ENCODE measurements at regions not wholly inside any gene's neighbourhood (a gene's known extent, or its start where the extent isn't known, plus 50 kb on each side); places are given as distances from the start of the nearest gene placed in this dataset.

DNA sequence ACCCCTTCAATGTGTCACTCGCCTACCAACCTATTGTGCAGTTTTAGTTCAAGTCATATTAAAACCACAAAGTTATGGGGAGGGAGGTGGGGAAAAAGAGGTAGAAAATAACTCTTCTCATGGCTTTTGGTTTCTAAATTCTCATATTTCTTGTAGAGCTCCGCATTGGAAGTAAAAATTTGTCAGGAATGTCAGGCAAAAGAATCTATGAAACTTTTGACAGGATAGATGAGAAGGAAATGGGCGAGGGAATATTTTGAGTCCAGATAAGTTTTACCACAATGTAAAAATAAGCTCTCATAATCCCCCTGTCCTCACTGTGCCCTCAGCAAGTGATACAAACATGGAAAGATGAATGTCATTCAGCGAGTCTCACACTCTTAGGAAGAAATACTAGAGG is 270.4 kb downstream of the DLEU7 start:
- TF ChIP-seq GATA3 (IDR thresholded peaks at IDR 0.05; ENCODE audit: low read depth, low read length) (no peak), GATA2 (IDR thresholded peaks at IDR 0.05; ENCODE audit: low read depth, low read length) (no peak)

GRCh38 chr13:50574731-50575130 is 268.8 kb downstream of the DLEU7 start:
- TF ChIP-seq GATA3 (IDR thresholded peaks at IDR 0.05; ENCODE audit: low read depth, low read length) (no peak), GATA2 (IDR thresholded peaks at IDR 0.05; ENCODE audit: low read depth, low read length) (no peak)

- no peak for TF ChIP-seq GATA2 (IDR thresholded peaks at IDR 0.05; ENCODE audit: low read depth, low read length)
Measured at GRCh38 chr13:50575138-50575537, 268.4 kb downstream of the DLEU7 start.

DNA sequence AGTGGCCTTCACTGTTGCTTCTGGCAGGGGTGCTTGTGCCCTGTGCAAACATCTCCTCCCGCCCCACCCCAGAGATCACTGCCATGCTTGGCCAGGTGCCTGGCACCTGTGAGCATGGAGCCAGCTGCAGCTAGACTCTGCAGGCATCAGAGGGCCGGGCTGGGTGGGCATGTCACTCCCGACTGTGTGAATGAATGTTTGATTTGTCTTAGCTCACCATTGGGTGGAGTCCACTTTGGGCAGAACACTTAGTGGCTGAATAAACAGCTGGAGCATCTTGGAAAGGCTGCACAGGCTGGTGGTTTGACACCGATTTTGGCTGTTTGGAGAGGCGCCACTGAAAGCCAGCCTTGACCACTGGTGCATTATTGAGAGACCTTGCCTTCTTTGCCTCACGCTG is 267.3 kb downstream of the DLEU7 start:
- TF ChIP-seq GATA2 (IDR thresholded peaks at IDR 0.05; ENCODE audit: low read depth, low read length), result no peak
- TF ChIP-seq GATA3 (IDR thresholded peaks at IDR 0.05; ENCODE audit: low read depth, low read length), result no peak

DNA sequence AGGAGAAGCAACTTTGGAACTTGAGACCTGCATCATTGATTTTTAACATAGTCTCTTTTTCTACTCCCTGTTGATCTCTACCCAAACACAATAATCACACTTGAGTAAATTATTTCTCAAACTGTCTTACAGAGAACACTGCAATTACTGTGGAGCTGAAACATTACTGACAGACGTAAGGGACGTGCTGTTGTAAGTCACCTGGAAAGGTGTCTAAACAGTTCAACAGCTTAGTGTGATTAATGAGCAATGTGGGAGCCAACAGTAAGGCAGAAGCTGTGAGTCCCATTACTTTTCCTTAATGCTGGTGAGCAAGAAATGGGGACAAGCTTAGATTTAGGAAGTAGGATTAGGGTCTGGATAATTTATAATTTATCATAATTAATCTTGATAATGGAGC is 265.7 kb downstream of the DLEU7 start:
- no peak for TF ChIP-seq GATA2 (IDR thresholded peaks at IDR 0.05; ENCODE audit: low read depth, low read length)
- no peak for TF ChIP-seq GATA3 (IDR thresholded peaks at IDR 0.05; ENCODE audit: low read depth, low read length)

GRCh38 chr13:50580684-50581305 is 262.7 kb downstream of the DLEU7 start:
- TF ChIP-seq GATA2 (IDR thresholded peaks at IDR 0.05; ENCODE audit: low read depth, low read length) (no peak), GATA3 (IDR thresholded peaks at IDR 0.05; ENCODE audit: low read depth, low read length) (no peak)

- no peak for TF ChIP-seq GATA2 (IDR thresholded peaks at IDR 0.05; ENCODE audit: low read depth, low read length)
- TF ChIP-seq GATA3 (IDR thresholded peaks at IDR 0.05; ENCODE audit: low read depth, low read length), result no peak
Measured at GRCh38 chr13:50581586-50582196, 261.8 kb downstream of the DLEU7 start.

DNA sequence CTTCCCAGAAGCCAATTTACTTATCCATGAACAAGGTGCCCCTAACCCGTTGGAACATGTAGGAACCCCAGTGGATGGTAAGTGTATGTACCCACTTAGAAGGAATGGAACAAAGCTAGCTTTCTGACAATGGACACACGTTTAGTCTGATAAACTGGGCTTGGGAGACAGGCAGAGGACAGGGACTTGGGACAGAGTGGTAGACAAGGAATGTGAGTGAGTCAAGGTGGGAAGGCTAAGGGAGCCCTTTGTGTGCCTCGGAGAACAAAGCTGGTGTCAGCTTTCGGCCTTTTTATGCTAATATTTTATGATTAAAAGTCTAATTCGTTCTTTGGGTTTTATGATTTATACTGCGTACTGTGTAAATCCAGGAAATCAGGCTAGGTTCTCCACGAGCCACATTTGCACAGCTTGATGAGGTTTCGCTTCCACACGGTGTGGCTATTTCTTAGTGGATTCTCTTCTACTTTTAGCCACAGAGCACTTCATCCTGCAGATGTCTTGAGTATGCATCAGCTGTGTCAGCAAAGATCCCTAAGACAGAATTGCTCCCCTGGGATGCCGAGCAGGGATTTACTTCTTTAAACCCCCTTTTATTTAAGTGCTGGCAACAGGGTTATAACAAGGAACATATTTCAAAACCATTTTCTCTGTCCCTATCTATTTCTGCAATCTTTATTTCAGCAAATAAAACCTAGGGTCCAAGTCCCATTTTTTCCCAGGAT is 258.5 kb downstream of the DLEU7 start:
- TF ChIP-seq GATA2 (IDR thresholded peaks at IDR 0.05; ENCODE audit: low read depth, low read length) (no peak), GATA3 (IDR thresholded peaks at IDR 0.05; ENCODE audit: low read depth, low read length) (no peak)

GRCh38 chr13:50585674-50586413 is 257.6 kb downstream of the DLEU7 start:
- TF ChIP-seq GATA2 (IDR thresholded peaks at IDR 0.05; ENCODE audit: low read depth, low read length) (no peak), GATA3 (IDR thresholded peaks at IDR 0.05; ENCODE audit: low read depth, low read length) (no peak)

DNA sequence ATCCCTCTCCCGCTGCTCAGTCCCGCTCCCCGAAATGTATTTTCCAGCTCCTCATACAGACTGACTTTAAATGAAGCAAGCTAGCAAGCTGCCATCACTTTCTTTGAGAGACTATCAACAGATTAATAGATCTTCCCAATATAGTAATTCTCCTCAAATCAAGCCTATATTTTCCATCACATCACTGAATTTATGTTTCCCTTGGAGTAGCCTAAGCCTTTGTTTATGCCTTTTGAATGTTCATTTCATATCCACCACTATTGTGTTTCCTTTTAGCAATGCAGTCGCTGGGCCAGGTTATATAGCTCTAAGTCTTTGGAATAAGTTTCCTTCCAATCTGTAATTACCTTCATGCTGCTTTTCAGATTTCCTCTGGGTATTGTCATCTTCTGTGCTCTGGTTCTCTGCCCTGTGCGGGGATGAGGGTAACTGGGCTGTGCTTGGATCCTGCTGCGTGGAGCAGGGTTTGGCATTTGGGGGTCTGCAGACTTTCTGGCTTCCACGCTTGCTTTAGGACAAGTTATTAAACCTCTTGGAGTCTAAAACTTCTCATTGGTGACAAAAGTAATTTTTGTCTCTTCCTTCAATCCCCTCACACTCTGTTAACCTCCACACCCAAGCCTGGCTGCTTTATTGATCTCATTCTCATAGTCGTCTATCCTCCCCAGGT is 256.9 kb downstream of the DLEU7 start:
- TF ChIP-seq GATA3 (IDR thresholded peaks at IDR 0.05; ENCODE audit: low read depth, low read length) (no peak), GATA2 (IDR thresholded peaks at IDR 0.05; ENCODE audit: low read depth, low read length) (no peak)

GRCh38 chr13:50587115-50587514 is 256.4 kb downstream of the DLEU7 start:
- TF ChIP-seq GATA3 (IDR thresholded peaks at IDR 0.05; ENCODE audit: low read depth, low read length), result no peak
- no peak for TF ChIP-seq GATA2 (IDR thresholded peaks at IDR 0.05; ENCODE audit: low read depth, low read length)

GRCh38 chr13:50587645-50588373 is 255.7 kb downstream of the DLEU7 start:
- TF ChIP-seq GATA2 (IDR thresholded peaks at IDR 0.05; ENCODE audit: low read depth, low read length), result no peak
- no peak for TF ChIP-seq GATA3 (IDR thresholded peaks at IDR 0.05; ENCODE audit: low read depth, low read length)

- no peak for TF ChIP-seq GATA2 (IDR thresholded peaks at IDR 0.05; ENCODE audit: low read depth, low read length)
- TF ChIP-seq GATA3 (IDR thresholded peaks at IDR 0.05; ENCODE audit: low read depth, low read length), result no peak
Measured at GRCh38 chr13:50588491-50589130, 254.9 kb downstream of the DLEU7 start.

Measured in SH-SY5Y (cell line).